Lung (tissue), 11 donors: ENCODE measurements at regions not wholly inside any gene's neighbourhood (a gene's known extent, or its start where the extent isn't known, plus 50 kb on each side); places are given as distances from the start of the nearest gene placed in this dataset.

Source experiments
- ATAC-seq: fragments of 200-7000 bp; cut with Tn5 transposase; one replicate; pipeline ENCODE4 v1.9.1; 2020; ENCODE audit warnings: moderate number of reproducible peaks; ENCODE audit not compliant: insufficient read depth, low FRiP score
- DNase-seq, 3 donors: peaks; one replicate each; pipeline ENCODE4 v3.0.0-alpha.2; 2013 to 2017
- H3K27ac ChIP-seq, 2 donors: one replicate each; pipeline ENCODE4 v1.5.1; 2013; ENCODE audit warnings: mild to moderate bottlenecking in 2 of 2, moderate library complexity in 2 of 2, control low read depth in 1 of 2, inconsistent platforms in 1 of 2, low read depth in 1 of 2, low read length in 1 of 2
- H3K27me3 ChIP-seq, 3 donors: one replicate each; pipeline ENCODE4 v1.5.1; 2013; ENCODE audit warnings: low read length in 2 of 3; ENCODE audit not compliant: control insufficient read depth in 3 of 3, insufficient read depth in 3 of 3
- H3K36me3 ChIP-seq, 4 donors: one replicate each; pipeline ENCODE4 v1.5.1; 2013; ENCODE audit warnings: low read length in 4 of 4, mild to moderate bottlenecking in 1 of 4, moderate library complexity in 1 of 4; ENCODE audit not compliant: control insufficient read depth in 4 of 4, insufficient read depth in 4 of 4
- H3K4me1 ChIP-seq, 5 donors: one replicate each; pipeline ENCODE4 v1.5.1; 2013; ENCODE audit warnings: low read length in 5 of 5, mild to moderate bottlenecking in 2 of 5, moderate library complexity in 1 of 5; ENCODE audit not compliant: control insufficient read depth in 5 of 5, insufficient read depth in 5 of 5
- H3K4me3 ChIP-seq: one replicate; pipeline ENCODE4 v1.5.1; 2013; ENCODE audit warnings: mild to moderate bottlenecking, control low read depth, moderate library complexity
- H3K9ac ChIP-seq, 2 donors: one replicate each; pipeline ENCODE4 v1.5.1; 2013; ENCODE audit warnings: low read length in 2 of 2, control low read depth in 1 of 2; ENCODE audit not compliant: insufficient read depth in 1 of 2
- H3K9me3 ChIP-seq, 4 donors: one replicate each; pipeline ENCODE4 v1.5.1; 2013; ENCODE audit warnings: low read length in 3 of 4, mild to moderate bottlenecking in 1 of 4, moderate library complexity in 1 of 4; ENCODE audit not compliant: control insufficient read depth in 4 of 4, insufficient read depth in 3 of 4
- WGBS, 2 donors: extraction: QIAGEN DNeasy Blood & Tissue Kit; methylation state at CpG; one replicate each; pipeline ENCODE4 v1.1.7; 2013; 5-methylcytosine and 5-hydroxymethylcytosine counted together
- TF ChIP-seq, protein P1 (sequence below): IDR thresholded peaks from 2 replicates; pipeline ENCODE4 v1.5.1; 2012; ENCODE audit warnings: mild to moderate bottlenecking; ENCODE audit errors: control extremely low read depth, extremely low read depth
- donor health status: control.
- donor health status: control.
- donor health status: Bipolar disorder and iron deficiency.
- donor health status: healthy.
- donor health status: DM: yes; HTN: yes; CAD: no.

DNA sequence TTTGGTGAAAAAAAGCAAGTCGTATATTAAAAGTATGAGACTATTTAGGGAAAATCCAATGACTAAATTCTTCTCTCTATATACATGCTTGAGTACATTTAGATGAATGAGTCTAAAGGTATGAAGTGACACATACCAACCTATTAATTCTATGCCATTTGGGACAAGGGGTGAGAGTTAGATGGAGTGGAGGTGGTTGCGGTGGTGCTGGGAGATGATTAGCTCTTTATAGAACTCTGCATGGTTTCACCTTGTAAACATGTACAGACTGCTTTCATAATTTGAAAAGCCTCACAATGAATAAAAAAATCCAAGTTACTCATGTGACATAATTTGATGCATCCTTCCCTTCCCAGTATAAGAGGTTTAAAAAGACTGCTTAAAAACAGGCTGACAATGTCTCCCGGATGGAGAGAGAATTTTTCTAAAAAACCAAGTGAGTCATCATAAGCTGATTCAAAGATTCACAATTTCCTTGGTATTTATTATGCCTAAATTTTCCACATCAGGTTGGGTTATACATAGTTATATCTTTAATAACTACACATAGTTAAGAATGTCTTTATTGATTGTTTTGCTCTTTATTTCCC is 572.8 kb downstream of the REEP3 start:
- Histone ChIP-seq H3K4me3 (no peak overlapping the region), H3K9ac (no peak overlapping the region), H3K27me3 (no peaks in the 10 kb centered on the region), H3K27ac (no peak overlapping the region), H3K36me3 (no peaks in the 10 kb centered on the region), H3K9me3 (no peaks in the 10 kb centered on the region), H3K4me1 (peaks cover 0 to 5% (median 0%) of the 10 kb centered on the region in 5 donors)
- no peak for DNase-seq
- no peak for ATAC-seq
- TF ChIP-seq, protein P1, sequence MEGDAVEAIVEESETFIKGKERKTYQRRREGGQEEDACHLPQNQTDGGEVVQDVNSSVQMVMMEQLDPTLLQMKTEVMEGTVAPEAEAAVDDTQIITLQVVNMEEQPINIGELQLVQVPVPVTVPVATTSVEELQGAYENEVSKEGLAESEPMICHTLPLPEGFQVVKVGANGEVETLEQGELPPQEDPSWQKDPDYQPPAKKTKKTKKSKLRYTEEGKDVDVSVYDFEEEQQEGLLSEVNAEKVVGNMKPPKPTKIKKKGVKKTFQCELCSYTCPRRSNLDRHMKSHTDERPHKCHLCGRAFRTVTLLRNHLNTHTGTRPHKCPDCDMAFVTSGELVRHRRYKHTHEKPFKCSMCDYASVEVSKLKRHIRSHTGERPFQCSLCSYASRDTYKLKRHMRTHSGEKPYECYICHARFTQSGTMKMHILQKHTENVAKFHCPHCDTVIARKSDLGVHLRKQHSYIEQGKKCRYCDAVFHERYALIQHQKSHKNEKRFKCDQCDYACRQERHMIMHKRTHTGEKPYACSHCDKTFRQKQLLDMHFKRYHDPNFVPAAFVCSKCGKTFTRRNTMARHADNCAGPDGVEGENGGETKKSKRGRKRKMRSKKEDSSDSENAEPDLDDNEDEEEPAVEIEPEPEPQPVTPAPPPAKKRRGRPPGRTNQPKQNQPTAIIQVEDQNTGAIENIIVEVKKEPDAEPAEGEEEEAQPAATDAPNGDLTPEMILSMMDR = no peak
- WGBS, 2 donors = 90 to 95% methylated on average over 3 of the region's 3 CpGs

DNA sequence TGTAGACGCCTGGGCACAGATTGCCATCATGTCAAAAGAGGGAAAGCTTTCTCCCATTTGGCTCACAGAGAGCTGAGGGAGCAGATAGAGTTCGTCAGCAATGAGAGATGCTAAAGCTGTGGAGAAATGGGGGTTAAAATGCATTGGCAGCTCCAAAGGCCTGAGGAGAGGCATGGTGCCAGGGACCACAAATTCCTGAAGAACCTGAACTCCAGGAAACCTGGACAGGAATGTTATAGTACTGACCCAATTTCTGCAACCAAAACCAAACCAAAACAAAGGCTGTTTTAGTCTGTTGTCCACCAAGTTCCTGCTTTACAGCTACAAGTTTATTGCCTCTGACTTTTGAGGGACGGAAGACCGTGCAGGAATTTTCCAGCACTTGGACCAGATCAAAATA is 575.7 kb downstream of the REEP3 start:
- Histone ChIP-seq H3K9me3 (no peaks in the 10 kb centered on the region), H3K27me3 (no peaks in the 10 kb centered on the region), H3K4me3 (no peak overlapping the region), H3K36me3 (no peaks in the 10 kb centered on the region), H3K27ac (no peak overlapping the region), H3K4me1 (no peaks in the 10 kb centered on the region), H3K9ac (no peak overlapping the region)
- no peak for DNase-seq
- TF ChIP-seq, protein P1 = no peak
- 77 to 87% methylated on average over 4 of the region's 4 CpGs for WGBS, 2 donors
- no peak for ATAC-seq

DNA sequence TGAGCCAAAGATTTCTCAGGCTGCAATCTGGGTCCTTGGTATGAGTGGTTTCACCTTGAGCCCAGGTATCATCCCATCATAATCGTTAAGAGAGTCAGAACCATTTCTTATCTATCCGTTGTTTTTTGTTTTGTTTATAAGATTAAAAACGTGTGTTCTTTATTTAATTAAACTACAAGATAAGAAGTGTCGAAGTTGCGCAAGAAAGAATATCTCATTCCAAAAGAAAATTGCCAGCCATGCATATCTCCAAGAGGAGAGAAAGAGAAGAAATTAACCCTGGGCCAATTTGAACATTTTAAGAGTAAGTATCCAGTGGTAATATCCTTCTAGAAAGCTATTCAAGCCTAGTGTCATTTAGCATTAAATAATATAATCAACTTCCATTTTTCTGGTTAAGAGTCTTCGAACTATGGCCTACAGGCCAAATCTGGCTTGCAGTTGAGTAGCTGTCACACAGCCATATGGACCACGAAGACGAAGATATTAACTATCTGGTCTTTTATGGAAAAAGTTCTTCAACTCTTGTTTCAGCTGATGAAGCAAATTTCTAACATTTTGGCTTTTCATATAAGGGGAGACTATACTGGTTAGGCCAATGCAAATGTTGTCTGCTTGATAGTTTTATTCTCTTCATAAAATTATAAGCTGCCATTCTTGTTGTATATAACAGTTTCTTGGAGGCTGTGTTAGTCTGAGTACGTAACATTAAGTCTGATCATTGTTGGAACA is 576.4 kb downstream of the REEP3 start:
- Histone ChIP-seq H3K9me3 (no peaks in the 10 kb centered on the region), H3K4me1 (no peaks in the 10 kb centered on the region), H3K27me3 (no peaks in the 10 kb centered on the region), H3K27ac (no peak overlapping the region), H3K4me3 (no peak overlapping the region), H3K36me3 (no peaks in the 10 kb centered on the region), H3K9ac (no peak overlapping the region)
- DNase-seq = no peak
- no peak for ATAC-seq
- TF ChIP-seq, protein P1 = no peak
- 83 to 91% methylated on average over 9 of the region's 9 CpGs for WGBS, 2 donors
